ENCODE measurements at regions not wholly inside any gene's neighbourhood (a gene's known extent, or its start where the extent isn't known, plus 50 kb on each side); places are given as distances from the start of the nearest gene placed in this dataset.

DNA sequence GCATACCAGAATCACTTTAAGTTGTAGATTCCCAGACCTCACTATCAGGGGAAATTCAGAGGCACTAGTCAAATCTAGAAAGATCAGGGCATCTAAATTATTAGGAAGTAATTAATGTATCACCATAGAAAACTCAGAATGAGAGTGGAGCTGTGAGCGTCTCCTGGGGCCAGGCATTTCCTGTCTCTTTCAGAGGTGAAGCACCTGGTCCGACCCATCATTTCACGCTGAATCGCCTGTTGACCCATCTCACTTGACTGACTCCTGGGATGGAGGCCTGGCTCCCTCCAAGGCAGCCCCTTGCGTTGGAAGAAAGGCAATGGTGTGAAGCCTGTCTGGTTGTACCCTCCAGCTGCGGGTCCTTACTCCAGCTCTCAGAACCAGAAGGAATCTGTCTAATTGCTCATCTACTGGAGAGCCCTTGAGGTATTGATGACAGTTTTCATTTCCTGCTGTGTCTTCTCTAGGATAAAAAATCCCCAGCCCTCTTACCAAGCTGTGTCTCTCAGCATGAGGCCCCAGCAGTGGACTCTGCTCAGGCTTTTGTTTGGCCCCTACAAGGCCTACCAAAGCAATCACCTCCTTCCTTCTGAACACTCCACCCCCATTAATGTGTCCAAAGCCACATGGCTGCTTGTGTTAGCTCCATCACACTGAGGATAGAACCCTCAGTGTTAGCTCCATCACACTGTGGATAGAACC lies 93.2 kb upstream of the SYT13 start:
- DNase-seq (ENCODE audit: low read depth in 1 of 2, low spot score in 1 of 2) = no peak
- Histone ChIP-seq H3K4me3 (replicated peaks; ENCODE audit: insufficient read depth, low read length) (no peak overlapping the region), H3K27ac (replicated peaks) (no peak overlapping the region), H3K27me3 (ENCODE audit: insufficient read depth, poor library complexity, severe bottlenecking) (peaks cover 22% of the 10 kb centered on the region)
- TF ChIP-seq SPI1 (IDR thresholded peaks at IDR 0.05; ENCODE audit: borderline replicate concordance, low read depth) (no peak), POLR2AphosphoS5 (IDR thresholded peaks at IDR 0.05; ENCODE audit: low read depth) (no peak)
- TF ChIP-seq, protein P1, sequence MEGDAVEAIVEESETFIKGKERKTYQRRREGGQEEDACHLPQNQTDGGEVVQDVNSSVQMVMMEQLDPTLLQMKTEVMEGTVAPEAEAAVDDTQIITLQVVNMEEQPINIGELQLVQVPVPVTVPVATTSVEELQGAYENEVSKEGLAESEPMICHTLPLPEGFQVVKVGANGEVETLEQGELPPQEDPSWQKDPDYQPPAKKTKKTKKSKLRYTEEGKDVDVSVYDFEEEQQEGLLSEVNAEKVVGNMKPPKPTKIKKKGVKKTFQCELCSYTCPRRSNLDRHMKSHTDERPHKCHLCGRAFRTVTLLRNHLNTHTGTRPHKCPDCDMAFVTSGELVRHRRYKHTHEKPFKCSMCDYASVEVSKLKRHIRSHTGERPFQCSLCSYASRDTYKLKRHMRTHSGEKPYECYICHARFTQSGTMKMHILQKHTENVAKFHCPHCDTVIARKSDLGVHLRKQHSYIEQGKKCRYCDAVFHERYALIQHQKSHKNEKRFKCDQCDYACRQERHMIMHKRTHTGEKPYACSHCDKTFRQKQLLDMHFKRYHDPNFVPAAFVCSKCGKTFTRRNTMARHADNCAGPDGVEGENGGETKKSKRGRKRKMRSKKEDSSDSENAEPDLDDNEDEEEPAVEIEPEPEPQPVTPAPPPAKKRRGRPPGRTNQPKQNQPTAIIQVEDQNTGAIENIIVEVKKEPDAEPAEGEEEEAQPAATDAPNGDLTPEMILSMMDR (IDR thresholded peaks at IDR 0.05; ENCODE audit: insufficient read depth, low read length) = no peak

DNA sequence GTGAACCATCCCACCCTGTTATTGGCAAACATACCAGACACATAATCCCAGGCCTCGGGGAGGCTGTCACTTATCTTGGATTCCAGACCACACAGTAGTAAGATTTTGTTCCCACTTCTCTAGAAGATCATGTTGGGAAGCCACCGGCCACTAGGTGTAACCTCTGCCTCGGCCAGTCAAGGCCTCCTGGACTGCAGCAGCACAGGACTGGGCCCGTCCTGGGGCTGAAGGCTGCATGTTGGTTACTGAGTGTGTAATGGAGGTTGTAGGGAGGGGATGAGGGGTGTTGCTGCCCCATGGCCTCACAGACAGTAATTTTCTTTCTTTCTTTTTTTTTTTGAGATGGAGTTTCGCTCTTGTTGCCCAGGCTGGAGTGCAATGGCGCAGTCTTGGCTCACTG lies 92.4 kb upstream of the SYT13 start:
- peaks cover 28% of the 10 kb centered on the region for H3K27me3 ChIP-seq (ENCODE audit: insufficient read depth, poor library complexity, severe bottlenecking)
- H3K27ac ChIP-seq (replicated peaks) = no peak overlapping the region
- no peak for DNase-seq (ENCODE audit: low read depth in 1 of 2, low spot score in 1 of 2)
- TF ChIP-seq GABPA (IDR thresholded peaks at IDR 0.05; ENCODE audit: low read depth) = no peak
- TF ChIP-seq, protein P2, sequence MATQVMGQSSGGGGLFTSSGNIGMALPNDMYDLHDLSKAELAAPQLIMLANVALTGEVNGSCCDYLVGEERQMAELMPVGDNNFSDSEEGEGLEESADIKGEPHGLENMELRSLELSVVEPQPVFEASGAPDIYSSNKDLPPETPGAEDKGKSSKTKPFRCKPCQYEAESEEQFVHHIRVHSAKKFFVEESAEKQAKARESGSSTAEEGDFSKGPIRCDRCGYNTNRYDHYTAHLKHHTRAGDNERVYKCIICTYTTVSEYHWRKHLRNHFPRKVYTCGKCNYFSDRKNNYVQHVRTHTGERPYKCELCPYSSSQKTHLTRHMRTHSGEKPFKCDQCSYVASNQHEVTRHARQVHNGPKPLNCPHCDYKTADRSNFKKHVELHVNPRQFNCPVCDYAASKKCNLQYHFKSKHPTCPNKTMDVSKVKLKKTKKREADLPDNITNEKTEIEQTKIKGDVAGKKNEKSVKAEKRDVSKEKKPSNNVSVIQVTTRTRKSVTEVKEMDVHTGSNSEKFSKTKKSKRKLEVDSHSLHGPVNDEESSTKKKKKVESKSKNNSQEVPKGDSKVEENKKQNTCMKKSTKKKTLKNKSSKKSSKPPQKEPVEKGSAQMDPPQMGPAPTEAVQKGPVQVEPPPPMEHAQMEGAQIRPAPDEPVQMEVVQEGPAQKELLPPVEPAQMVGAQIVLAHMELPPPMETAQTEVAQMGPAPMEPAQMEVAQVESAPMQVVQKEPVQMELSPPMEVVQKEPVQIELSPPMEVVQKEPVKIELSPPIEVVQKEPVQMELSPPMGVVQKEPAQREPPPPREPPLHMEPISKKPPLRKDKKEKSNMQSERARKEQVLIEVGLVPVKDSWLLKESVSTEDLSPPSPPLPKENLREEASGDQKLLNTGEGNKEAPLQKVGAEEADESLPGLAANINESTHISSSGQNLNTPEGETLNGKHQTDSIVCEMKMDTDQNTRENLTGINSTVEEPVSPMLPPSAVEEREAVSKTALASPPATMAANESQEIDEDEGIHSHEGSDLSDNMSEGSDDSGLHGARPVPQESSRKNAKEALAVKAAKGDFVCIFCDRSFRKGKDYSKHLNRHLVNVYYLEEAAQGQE (IDR thresholded peaks at IDR 0.05; ENCODE audit: insufficient replicate concordance, low read depth) = no peak
- TF ChIP-seq, protein P1 (IDR thresholded peaks at IDR 0.05; ENCODE audit: insufficient read depth, low read length) = no peak
- TF ChIP-seq SPI1 (IDR thresholded peaks at IDR 0.05; ENCODE audit: borderline replicate concordance, low read depth) = no peak
- no peak for TF ChIP-seq POLR2AphosphoS5 (IDR thresholded peaks at IDR 0.05; ENCODE audit: low read depth)
- no peak overlapping the region for H3K4me3 ChIP-seq (replicated peaks; ENCODE audit: insufficient read depth, low read length)

DNA sequence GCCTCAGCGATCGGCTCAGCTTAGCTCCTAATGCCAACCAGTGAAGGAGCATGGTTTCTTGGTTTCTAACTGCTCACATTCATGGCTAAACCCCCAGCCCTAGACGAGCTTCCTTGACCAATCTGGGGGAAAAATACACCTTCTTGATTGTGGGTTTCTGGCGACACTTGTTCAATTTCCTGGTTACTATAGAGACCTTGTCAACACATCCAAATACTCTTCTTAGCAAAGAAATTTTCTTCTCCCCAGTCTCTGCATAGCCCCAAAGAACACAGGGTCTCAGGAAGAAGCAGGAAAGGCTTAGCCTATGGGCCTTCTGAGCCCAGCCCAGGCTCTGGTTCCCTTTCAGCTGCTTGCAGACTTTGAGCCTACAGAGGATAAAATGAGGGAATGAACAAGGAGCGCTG lies 88.5 kb upstream of the SYT13 start:
- TF ChIP-seq, protein P1 (IDR thresholded peaks at IDR 0.05; ENCODE audit: insufficient read depth, low read length) = no peak
- no peak for TF ChIP-seq POLR2AphosphoS5 (IDR thresholded peaks at IDR 0.05; ENCODE audit: low read depth)
- TF ChIP-seq GABPA (IDR thresholded peaks at IDR 0.05; ENCODE audit: low read depth) = no peak
- TF ChIP-seq, protein P2 (IDR thresholded peaks at IDR 0.05; ENCODE audit: insufficient replicate concordance, low read depth) = no peak
- peaks cover 32% of the 10 kb centered on the region for H3K27me3 ChIP-seq (ENCODE audit: insufficient read depth, poor library complexity, severe bottlenecking)
- DNase-seq (ENCODE audit: low read depth in 1 of 2, low spot score in 1 of 2) = no peak
- H3K27ac ChIP-seq (replicated peaks) = no peak overlapping the region
- no peak overlapping the region for H3K4me3 ChIP-seq (replicated peaks; ENCODE audit: insufficient read depth, low read length)

DNA sequence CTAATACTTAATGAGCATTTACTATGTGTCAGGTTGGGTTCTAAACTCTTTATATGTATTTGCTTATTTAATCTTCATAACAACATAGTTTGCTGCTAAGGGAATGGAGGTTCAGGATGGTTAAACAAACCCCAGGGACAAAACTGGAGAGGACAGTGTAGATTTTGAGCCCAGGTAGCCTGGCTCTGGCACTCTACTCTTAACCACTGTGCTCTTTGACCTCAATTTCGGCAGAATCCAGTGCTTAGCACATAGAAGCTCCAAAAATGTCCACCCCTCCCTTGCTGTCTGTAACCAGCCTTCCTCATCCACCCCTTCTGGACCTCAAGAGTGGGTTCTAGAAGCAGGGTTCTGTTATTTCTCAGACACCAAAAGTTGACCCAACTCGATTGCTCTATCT lies 88.0 kb upstream of the SYT13 start:
- DNase-seq (ENCODE audit: low read depth in 1 of 2, low spot score in 1 of 2) = no peak
- no peak overlapping the region for H3K4me3 ChIP-seq (replicated peaks; ENCODE audit: insufficient read depth, low read length)
- H3K27me3 ChIP-seq (ENCODE audit: insufficient read depth, poor library complexity, severe bottlenecking) = peaks cover 32% of the 10 kb centered on the region
- no peak overlapping the region for H3K27ac ChIP-seq (replicated peaks)
- TF ChIP-seq, protein P1 (IDR thresholded peaks at IDR 0.05; ENCODE audit: insufficient read depth, low read length) = no peak
- no peak for TF ChIP-seq SPI1 (IDR thresholded peaks at IDR 0.05; ENCODE audit: borderline replicate concordance, low read depth)
- TF ChIP-seq GABPA (IDR thresholded peaks at IDR 0.05; ENCODE audit: low read depth) = no peak
- TF ChIP-seq, protein P2 (IDR thresholded peaks at IDR 0.05; ENCODE audit: insufficient replicate concordance, low read depth) = no peak
- TF ChIP-seq POLR2AphosphoS5 (IDR thresholded peaks at IDR 0.05; ENCODE audit: low read depth) = no peak

Data from HL-60 (cell line).